Endothelial cell of umbilical vein (primary cell): ENCODE measurements at regions not wholly inside any gene's neighbourhood (a gene's known extent, or its start where the extent isn't known, plus 50 kb on each side); places are given as distances from the start of the nearest gene placed in this dataset.

Experiments
- BruUV-seq: library from RNA; stranded (reverse); fragments of 400-500 nt; replicated peaks from 2 replicates; lab custom pipeline; 2021; lab: Mats Ljungman, UMichigan
- CTCF ChIA-PET: fragments of 300-600, 350-600 bp; sonication (Branson Sonifier 250); formaldehyde crosslinking; loops from one replicate; lab custom pipeline; 2021; ENCODE audit warnings: antibody characterized with exemption, inconsistent platforms; lab: Charles Lee
- POLR2A ChIA-PET: fragments of 300-600, 350-600 bp; sonication (Branson Sonifier 250); formaldehyde crosslinking; loops from one replicate; lab custom pipeline; 2021; ENCODE audit warnings: antibody characterized with exemption, inconsistent platforms; lab: Charles Lee
- DNase-seq: peaks from one replicate; pipeline ENCODE4 v3.0.0-alpha.2; 2011; ENCODE audit warnings: low read depth, low spot score
- FAIRE-seq: peaks from 2 replicates; lab custom pipeline; 2011; peaks lifted over from hg19 to GRCh38; lab: Jason Lieb, UNC
- H2AFZ ChIP-seq: 2 replicates; pipeline ENCODE4 v1.6.0; 2012; ENCODE audit warnings: low read depth, low read length, control low read depth, inconsistent platforms
- H3K27ac ChIP-seq: 2 replicates; pipeline ENCODE4 v1.5.1; 2011; ENCODE audit warnings: low read depth, mild to moderate bottlenecking, control low read depth, low read length, moderate library complexity; ENCODE audit not compliant: insufficient read depth
- H3K27me3 ChIP-seq, 2 experiments: 2 replicates each; pipeline versions ENCODE4 v1.6.0 to v1.6.1; 2011; ENCODE audit warnings: low read length in 2 of 2, mixed read lengths in 1 of 2; ENCODE audit not compliant: control insufficient read depth in 2 of 2, insufficient read depth in 2 of 2
- H3K36me3 ChIP-seq, 2 experiments: 2 replicates in 1 of 2; 3 replicates in 1 of 2; pipeline ENCODE4 v1.5.1; 2011; ENCODE audit warnings: low read length in 2 of 2, mild to moderate bottlenecking in 1 of 2, moderate library complexity in 1 of 2; ENCODE audit not compliant: control insufficient read depth in 2 of 2, insufficient read depth in 2 of 2; ENCODE audit errors: extremely low read depth in 1 of 2
- H3K4me1 ChIP-seq: 3 replicates; pipeline ENCODE4 v1.5.1; 2011; ENCODE audit warnings: mild to moderate bottlenecking, low read length; ENCODE audit not compliant: control insufficient read depth, insufficient read depth; ENCODE audit errors: extremely low read depth
- H3K4me2 ChIP-seq: 2 replicates; pipeline ENCODE4 v1.6.1; 2011; ENCODE audit warnings: low read length, control low read depth, mixed read lengths; ENCODE audit not compliant: insufficient read depth
- H3K4me3 ChIP-seq, 3 experiments: fragments of 200-600 bp in 1 of 3; sonication (generic), shearing (Covaris generic) in 1 of 3; replicated peaks in 1 of 3; 2 replicates each; pipeline ENCODE4 v1.5.1; 2011 to 2016; ENCODE audit warnings: control low read depth in 3 of 3, low read length in 3 of 3, mild to moderate bottlenecking in 2 of 3, inconsistent platforms in 1 of 3, low read depth in 1 of 3, moderate library complexity in 1 of 3; ENCODE audit not compliant: insufficient read depth in 1 of 3
- H3K79me2 ChIP-seq: 2 replicates; pipeline ENCODE4 v1.6.0; 2012; ENCODE audit warnings: low read length, inconsistent platforms; ENCODE audit not compliant: control insufficient read depth, insufficient read depth
- H3K9ac ChIP-seq: replicated peaks from 2 replicates; pipeline ENCODE3; 2011; ENCODE audit warnings: low read length, control low read depth; ENCODE audit not compliant: insufficient read depth; ENCODE audit errors: extremely low read depth
- H3K9me1 ChIP-seq: replicated peaks from 3 replicates; pipeline ENCODE4 v1.6.0; 2011; ENCODE audit warnings: mild to moderate bottlenecking, low read length; ENCODE audit not compliant: control insufficient read depth, insufficient read depth; ENCODE audit errors: extremely low read depth
- H3K9me3 ChIP-seq: replicated peaks from 2 replicates; pipeline ENCODE4 v1.5.1; 2012; ENCODE audit warnings: low read length, inconsistent platforms; ENCODE audit not compliant: control insufficient read depth, insufficient read depth
- H4K20me1 ChIP-seq: replicated peaks from 2 replicates; pipeline ENCODE3; 2011; ENCODE audit warnings: mild to moderate bottlenecking, low read length; ENCODE audit not compliant: control insufficient read depth, insufficient read depth; ENCODE audit errors: extremely low read depth
- CTCF ChIP-seq, 2 donors: IDR thresholded peaks; 1 replicate in 1 of 2; 2 replicates in 1 of 2; pipeline ENCODE4 v1.5.1; 2011; ENCODE audit warnings: low read length in 2 of 2, mild to moderate bottlenecking in 2 of 2, moderate library complexity in 2 of 2, control low read depth in 1 of 2, inconsistent platforms in 1 of 2, low read depth in 1 of 2; ENCODE audit not compliant: insufficient read depth in 1 of 2; ENCODE audit errors: extremely low read depth in 1 of 2
- EZH2 ChIP-seq: IDR thresholded peaks from 2 replicates; pipeline ENCODE4 v1.6.1; 2012; ENCODE audit warnings: borderline replicate concordance, low read depth, mild to moderate bottlenecking, moderate library complexity, low read length, inconsistent platforms; ENCODE audit not compliant: severe bottlenecking
- GATA2 ChIP-seq: IDR thresholded peaks from 2 replicates; pipeline ENCODE4 v1.7.0; 2011; ENCODE audit warnings: low read depth, mild to moderate bottlenecking, moderate library complexity, mixed read lengths, low read length; ENCODE audit not compliant: insufficient read length, insufficient read depth
- POLR2AphosphoS5 ChIP-seq: IDR thresholded peaks from 2 replicates; pipeline ENCODE4 v1.6.1; 2012; ENCODE audit warnings: low read depth, mild to moderate bottlenecking, control low read depth, low read length, moderate library complexity; ENCODE audit not compliant: insufficient read depth
- dilution Hi-C: fragments of 300-500 bp; cut with MboI; formaldehyde crosslinking; loops from one replicate; pipeline ENCODE4 v1.15.0; 2019; ENCODE audit warnings: low sequenced_read_pairs; ENCODE audit not compliant: extremely low pct_ligation_motif_present
- intact Hi-C: fragments of 100-400 bp; cut with micrococcal nuclease; formaldehyde crosslinking; loops from one replicate; pipeline ENCODE4 v1.10.0; 2022

DNA sequence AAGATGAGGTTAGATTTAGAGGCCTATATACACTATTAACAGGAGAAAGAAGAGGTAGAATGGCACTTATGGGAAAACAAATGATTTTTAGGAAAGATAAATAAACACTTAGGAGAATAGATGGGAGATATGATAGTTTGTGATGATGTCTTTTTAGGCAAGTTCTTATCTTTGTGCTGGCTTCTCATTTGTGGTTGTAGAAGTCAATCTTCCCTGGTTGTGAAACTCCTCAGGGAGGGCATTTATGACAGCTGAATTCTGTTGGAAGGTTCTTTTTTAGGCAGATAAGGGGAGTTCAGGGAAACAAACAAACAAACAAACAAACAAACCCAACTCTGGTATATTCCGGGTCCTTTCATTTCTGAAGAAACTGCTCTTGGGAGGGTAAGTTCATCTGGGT lies 311.8 kb downstream of the AEBP2 start:
- H3K79me2 ChIP-seq, result no peaks in the 10 kb centered on the region
- ChIA-PET CTCF (no interaction called here), POLR2A (no interaction called here)
- no peaks in the 10 kb centered on the region for H3K4me1 ChIP-seq
- no peak for TF ChIP-seq CTCF (IDR thresholded peaks at IDR 0.05; ENCODE audit: extremely low read depth in 1 of 2, insufficient read depth in 1 of 2, low read depth in 1 of 2, low read length in 2 of 2)
- TF ChIP-seq GATA2, result no peak
- TF ChIP-seq POLR2AphosphoS5, result no peak
- H3K4me2 ChIP-seq, result no peak overlapping the region
- H3K9me1 ChIP-seq, result no peaks in the 10 kb centered on the region
- H4K20me1 ChIP-seq, result no peaks in the 10 kb centered on the region
- H3K9me3 ChIP-seq, result no peaks in the 10 kb centered on the region
- H2AFZ ChIP-seq, result no peak overlapping the region
- DNase-seq (no peak), FAIRE-seq (no peak)
- no TSS peak for BruUV-seq
- H3K27me3 ChIP-seq, result no peaks in the 10 kb centered on the region
- H3K36me3 ChIP-seq, result no peaks in the 10 kb centered on the region
- dilution Hi-C loops, result no loop called here
- no peak overlapping the region for H3K27ac ChIP-seq
- H3K4me3 ChIP-seq, result no peak overlapping the region
- no peak overlapping the region for H3K9ac ChIP-seq
- intact Hi-C loops, result no loop called here

GRCh38 chr12:19752712-19753111 lies 313.4 kb downstream of the AEBP2 start:
- no TSS peak for BruUV-seq
- intact Hi-C loops (no loop called here), dilution Hi-C loops (no loop called here)
- CTCF ChIA-PET, result no interaction called here
- DNase-seq (no peak), FAIRE-seq (no peak)
- TF ChIP-seq EZH2, result no peak
- no peaks in the 10 kb centered on the region for H4K20me1 ChIP-seq
- no peak overlapping the region for H3K9ac ChIP-seq
- no peak overlapping the region for H3K27ac ChIP-seq
- H3K27me3 ChIP-seq, result no peaks in the 10 kb centered on the region
- H2AFZ ChIP-seq, result no peak overlapping the region
- no peaks in the 10 kb centered on the region for H3K4me1 ChIP-seq
- H3K4me2 ChIP-seq, result no peak overlapping the region
- H3K9me3 ChIP-seq, result no peaks in the 10 kb centered on the region
- no peaks in the 10 kb centered on the region for H3K36me3 ChIP-seq
- POLR2A ChIA-PET, result no interaction called here
- no peak overlapping the region for H3K4me3 ChIP-seq
- H3K79me2 ChIP-seq, result no peaks in the 10 kb centered on the region
- no peaks in the 10 kb centered on the region for H3K9me1 ChIP-seq
